A172 (cell line): ENCODE measurements at regions not wholly inside any gene's neighbourhood (a gene's known extent, or its start where the extent isn't known, plus 50 kb on each side); places are given as distances from the start of the nearest gene placed in this dataset.
"Not testable (repeated sequence)": the region's sequence is repeated elsewhere in the genome, so short reads cannot be mapped to it uniquely, and the experiment has no call there.

ENCODE experiments used
- DNase-seq: peaks from one replicate; pipeline ENCODE4 v3.0.0-alpha.2; 2015; ENCODE audit warnings: low spot score

DNA sequence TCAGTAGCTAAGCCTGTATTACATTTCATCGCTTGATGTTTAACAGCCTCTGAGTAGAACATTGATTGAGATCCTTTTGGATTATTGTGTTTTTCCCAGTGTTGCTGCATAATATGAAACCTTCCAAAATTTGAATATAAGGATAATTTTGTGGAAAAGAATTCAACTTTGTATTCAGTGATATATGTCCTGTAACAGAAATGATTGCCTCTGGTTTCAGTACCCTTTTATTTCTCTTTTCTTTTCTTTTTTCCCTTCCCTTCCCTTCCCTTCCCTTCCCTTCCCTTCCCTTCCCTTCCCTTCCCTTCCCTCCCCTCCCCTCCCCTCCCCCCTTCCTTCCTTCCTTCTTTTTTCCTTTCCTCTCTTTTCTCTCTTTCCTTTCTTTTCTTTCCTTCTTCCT lies 74.6 kb downstream of the UTRN start:
- DNase-seq = no peak

DNA sequence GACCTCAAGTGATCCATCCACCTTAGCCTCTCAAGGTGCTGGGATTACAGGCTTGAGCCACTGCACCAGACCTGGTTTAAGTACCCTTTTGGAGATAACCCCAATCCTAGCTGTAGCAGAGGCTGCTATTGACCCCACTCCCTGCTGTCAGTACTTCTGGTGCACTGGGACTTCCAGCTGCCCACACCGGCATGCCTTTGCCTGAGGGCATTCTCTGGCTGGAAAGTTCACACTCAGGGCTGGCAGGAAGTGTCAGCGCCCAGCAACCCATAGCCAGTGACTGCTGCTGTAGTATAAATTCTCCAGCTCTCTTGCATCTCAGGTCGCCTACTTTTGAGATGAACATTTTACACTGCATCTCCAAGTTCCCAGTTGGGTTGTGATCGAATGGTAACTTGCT lies 75.3 kb downstream of the UTRN start:
- DNase-seq = peak; percentile 19

DNA sequence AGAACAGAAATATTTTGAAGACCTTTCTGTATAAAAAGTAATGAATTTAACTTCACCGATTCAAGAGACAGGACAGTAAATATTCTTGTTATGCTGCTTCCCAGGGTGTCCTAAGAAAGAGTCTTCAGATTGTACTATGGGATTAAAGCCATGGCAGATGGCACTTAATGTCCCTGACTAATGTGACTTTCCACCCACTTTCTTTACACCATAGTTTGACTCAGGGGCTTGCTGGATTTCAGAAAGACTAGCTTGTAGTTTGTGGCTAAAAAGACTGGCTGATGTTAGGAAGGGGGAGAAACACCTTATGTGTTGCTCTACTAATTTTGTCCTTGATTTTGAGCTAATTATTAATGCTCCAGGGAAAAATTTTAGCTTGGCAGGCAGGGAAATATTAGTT lies 75.9 kb downstream of the UTRN start:
- DNase-seq = no peak

DNA sequence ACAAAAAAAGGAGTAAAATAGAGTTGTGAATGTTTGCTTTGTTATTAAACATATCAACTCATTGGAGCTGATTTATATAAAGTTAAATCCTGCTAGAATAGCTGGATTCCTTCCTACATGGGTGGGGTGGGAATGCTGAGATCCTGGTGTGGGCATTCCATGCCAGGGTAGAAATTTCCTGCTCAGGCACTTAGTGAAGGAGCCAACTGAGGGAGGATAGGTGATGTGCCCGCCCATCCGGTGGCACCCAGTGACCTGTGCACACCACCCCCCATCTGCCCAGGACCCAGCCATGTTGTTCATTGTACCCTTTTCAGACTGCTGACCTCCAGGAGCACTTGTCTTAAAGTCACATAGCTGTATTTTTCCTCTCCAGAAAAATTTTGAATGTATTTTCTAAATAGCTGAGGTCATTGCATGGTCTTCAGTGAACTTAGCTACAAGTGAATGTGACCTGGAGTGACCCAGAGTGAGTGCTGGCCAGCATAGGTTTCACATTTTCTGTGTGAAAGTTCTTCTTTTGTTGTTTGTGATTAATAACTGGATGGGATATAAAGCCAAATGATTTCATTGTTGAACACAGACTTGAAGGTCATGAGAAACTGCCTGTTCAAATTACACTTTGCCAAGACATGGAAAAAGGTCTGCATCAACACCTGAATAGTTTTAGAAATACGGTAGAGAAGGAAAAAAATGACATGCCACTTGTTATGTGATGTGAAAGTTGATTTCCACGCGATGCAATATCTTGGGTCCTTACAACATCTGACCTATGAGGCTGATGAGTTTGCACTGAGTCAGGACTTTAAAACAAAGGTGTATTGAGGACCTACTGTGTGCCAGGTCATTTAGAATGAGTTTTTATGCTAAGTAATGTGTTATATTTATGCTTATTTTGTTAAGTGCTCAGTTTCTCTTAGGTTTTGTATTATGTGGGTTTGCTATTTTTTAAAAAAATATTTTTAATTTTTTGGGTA lies 77.2 kb downstream of the UTRN start:
- DNase-seq = no peak

DNA sequence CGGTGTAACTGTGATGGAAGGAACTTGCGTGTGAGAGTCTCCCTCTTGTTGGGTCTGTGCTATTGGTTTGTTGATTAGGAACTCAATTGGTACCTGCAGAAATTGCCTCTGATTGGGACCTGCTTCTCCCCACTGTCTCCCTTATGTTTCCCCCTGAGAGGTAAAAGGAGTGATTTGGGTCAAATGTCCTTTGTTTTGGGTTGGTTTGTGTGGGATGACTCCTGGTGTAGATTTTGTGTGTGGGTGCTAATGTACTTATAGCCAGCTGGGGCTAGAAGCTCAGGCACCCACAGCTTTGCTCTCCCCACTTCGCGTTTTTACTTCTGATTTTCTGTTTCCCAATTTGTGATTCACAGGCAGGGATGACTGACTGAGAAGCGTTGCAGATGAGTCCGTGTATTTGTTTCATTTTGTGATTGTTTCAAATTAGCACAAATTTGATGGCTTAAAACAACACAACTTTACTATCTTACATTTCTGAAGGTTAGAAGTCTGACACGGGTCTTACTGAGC lies 79.1 kb downstream of the UTRN start:
- DNase-seq = no peak

DNA sequence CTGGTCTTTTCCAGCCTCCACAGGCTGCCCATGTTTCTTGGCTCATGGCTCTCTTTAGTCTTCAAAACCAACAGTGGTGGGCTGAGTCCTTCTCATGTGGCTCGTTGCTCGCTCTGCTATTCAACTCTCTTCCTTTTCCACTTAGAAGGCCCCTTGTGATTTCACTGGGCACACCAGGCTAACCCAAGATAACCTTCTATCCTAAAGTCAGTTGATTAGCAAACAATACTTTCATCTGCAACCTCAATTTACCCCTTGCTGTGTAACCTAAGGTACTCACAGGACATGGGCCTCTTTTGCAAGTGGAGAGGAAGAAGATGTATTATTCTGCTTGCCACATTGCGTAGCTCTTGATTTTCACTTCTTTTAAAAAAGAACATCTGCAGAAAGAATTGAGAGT lies 79.6 kb downstream of the UTRN start:
- DNase-seq = no peak

DNA sequence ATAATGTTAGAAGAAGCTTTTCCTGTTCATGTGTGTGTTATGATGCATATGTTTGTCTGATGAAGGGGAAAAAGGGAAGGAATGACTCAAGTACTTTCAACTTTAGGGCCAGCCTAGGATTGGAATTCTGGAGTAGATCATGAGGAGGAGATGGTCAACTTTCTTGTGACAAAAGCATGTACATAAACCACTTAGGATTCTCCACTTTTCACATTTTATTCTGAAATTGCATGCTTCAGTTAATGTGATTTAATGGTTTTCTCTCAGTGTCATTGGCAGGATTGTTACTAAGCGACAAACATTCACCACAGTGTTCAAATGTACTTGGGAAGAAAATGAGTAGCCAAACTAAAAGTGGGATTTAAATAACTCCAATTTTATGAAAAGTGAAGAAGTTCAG lies 80.1 kb downstream of the UTRN start:
- no peak for DNase-seq

DNA sequence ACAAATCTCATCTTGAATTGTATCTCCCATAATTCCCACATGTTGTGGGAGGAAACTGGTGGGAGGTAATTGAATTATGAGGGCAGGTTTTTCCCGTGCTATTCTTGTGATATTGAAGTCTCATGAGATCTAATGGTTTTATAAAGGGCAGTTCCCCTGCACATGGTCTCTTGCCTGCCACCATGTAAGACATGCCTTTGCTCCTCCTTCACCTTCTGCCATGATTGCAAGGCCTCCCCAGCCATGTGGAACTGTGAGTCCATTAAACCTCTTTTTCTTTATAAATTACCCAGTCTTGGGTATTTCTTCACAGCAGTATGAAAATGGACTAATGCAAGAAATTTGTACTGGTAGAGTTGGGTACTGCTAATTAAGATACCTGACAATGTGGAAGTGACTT lies 84.6 kb downstream of the UTRN start:
- DNase-seq = not testable (repeated sequence)

DNA sequence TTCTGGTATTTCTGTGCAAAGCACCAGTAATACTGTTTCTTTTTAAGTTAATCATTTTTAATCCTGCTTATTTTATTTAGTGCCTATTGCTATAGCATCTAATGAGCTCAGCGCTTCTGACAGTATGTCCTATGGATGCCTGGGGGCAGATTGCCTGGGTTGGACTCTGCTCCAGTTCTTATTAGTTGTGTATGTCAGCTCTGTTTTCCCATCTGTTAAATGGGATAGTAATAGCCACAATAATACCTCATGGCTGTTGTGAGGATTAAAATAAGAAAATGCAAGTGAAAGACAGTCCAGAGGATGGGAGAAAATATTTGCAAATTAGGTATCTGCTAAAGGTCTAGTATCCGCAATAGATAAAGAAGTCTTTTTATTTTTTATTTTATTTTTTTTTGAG lies 87.0 kb downstream of the UTRN start:
- no peak for DNase-seq

DNA sequence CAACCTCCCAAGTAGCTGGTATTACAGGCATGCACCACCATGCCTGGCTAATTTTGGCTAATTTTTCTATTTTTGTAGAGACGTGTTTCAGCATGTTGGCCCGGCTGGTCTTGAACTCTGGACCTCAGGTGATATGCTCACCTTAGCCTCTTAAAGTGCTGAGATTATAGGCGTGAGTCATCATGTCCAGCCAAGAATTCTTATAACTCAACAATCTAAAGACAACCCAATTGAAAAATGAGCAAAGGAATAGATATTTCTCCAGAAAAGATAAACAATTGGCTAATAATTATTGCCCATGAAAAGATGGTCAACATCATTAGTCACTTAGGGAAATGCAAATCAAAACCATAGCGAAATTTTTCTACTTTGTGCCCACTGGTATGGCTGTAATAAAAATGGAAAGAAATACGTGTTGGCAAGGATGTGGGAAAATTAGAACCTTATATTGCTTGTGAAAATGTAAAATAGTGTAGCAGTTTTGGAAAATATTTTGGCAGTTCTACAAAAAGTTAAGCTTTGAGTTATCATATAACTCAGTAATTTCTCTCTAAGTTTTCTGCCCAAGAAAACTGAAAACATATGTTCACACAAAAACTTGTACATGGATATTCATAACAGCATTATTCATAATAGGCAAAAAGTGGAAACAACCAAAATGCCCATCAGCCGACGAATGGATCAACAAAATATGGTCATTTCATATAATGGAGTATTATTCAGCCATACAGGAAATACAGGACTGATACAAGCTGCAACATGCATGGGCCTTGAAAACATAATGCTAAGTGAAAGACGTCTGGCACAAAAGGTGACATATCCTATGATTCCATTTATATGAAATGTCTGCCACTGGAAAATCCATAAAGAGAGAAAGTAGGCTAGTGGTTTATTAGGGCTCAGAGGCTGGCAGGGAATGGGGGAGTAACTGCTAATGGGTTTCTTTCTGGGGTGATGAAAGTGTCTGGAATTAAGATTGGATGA lies 87.8 kb downstream of the UTRN start:
- DNase-seq = no peak

DNA sequence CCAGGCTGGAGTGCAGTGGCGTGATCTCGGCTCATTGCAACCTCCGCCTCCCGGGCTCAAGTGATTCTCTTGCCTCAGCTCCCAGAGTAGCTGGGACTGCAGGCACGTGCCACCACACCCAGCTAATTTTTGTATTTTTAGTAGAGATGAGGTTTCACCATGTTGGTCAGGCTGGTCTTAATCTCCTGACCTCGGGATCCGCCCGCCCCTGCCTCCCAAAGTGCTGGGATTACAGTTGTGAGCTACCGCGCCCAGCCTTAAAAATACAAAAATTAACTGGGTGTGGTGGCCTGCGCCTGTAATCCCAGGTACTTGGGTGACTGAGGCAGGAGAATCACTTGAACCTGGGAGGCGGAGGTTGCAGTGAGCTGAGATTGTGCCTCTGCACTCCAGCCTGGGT lies 89.4 kb downstream of the UTRN start:
- not testable (repeated sequence) for DNase-seq

DNA sequence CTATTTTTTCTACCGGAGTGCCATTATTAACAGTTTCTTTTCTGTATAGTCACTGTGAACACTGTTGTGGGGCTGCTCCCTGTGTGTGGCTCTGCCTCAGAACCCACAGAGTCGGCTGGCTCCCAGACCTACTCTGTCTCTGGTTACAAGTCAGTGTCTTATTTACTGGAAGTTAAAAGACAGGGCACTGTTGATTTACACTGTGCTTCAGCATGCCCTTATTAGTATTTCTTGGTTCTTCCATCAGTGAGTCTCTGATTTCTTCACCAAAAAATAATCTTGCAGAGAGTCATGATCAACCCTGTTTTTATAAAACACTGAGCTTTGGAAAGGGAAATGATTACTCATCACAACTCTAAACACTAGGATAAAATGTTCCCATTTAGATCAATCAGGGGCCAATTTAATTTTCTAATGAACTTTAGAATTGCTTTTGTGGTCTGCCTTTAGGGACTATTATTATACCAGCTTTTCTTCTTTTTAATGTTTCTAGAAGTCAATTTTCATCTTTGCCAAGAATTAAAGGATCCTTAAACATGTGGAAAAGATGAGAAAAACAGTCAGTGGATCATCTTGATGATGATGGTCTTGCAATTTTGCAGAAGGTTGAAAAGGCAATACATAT lies 92.6 kb downstream of the UTRN start:
- no peak for DNase-seq

DNA sequence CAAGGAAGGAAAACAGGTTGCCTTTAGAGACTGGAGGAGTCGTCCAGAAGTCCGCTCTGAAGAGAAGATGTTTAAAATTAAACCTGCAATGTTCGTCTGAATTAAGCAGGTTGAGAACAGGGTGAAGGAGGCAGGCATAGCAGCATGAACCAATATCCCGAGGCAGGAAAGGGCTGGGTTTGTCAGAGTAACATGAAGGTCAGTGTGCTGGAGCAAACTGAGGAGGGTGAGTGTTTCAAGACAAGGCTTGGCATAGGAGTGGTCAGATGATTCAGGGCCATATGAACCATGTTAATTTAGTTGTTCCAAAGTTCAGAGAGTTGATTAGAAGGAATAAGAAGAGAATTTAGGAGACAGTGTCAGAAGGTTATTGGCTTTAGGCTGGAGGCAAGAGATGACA lies 93.3 kb downstream of the UTRN start:
- no peak for DNase-seq

DNA sequence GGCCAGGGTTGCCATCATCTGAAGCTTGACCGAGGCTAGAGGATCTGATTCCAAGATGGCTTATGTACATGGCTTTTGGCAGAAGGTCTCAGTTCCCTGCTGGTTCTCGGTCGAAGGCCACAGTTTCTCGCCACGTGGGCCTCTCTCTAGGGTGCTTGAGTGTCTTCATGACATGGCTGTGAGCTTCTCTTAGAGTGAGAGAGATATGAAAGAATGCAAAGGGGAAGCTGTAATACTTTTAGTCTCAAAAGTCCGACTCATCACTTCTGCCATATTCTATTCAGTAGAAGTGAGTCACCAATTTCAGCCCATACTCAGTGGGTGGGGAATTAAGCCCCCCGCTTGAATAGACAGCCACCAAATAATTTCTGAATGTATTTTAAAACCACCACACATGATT lies 94.2 kb downstream of the UTRN start:
- no peak for DNase-seq

DNA sequence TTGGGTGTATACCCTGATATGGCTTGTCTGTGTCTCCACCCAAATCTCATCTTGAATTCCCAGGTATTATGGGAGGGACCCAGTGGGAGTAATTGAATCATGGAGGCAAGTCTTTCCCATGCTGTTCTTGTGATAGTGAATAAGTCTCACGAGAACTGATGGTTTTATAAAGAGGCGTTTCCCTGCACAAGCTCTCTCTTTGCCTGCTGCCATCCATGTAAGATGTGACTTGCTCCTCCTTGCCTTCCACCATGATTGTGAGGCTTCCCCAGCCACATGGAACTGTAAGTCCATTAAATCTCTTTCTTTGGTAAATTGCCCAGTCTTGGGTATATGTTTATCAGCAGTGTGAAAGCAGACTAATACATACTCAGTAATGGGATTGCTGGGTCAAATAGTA lies 96.4 kb downstream of the UTRN start:
- not testable (repeated sequence) for DNase-seq

DNA sequence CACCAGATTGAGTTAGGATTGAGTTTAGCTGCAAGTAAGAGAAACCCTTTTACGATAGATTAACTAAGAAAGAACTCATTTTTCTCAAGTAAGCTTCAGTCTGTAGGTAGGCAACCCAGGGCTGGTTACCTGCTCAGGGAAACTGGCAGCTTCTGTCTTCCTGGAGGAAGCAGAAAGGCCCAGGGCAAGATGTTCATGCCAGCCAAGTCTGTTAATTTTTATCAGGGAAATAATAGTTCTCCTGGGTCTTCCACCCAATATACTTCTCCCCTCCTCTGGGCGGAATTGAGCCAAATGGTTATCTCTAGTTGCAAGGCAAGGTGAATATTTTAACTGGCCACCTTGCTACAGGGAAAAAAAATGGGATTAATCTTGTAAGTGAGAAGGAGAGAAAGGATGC lies 98.2 kb downstream of the UTRN start:
- DNase-seq = no peak

DNA sequence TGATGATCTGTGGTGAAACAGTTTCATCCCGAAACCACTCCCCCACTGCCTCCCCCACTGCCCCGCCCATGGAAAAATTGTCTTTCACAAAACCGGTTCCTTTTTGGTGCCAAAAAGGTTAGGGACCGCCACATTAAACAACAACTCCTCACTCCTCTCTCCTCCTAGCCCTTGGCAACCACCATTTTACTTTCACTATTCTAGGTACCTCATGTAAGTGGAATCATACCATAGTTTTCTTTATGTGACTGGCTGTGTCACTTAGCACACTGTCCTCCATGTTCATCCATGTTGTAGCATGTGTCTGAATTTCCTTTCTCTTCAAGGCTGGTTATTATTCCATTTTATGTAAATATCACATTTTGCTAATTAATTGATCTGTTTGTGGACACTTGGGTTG lies 99.3 kb downstream of the UTRN start:
- no peak for DNase-seq

DNA sequence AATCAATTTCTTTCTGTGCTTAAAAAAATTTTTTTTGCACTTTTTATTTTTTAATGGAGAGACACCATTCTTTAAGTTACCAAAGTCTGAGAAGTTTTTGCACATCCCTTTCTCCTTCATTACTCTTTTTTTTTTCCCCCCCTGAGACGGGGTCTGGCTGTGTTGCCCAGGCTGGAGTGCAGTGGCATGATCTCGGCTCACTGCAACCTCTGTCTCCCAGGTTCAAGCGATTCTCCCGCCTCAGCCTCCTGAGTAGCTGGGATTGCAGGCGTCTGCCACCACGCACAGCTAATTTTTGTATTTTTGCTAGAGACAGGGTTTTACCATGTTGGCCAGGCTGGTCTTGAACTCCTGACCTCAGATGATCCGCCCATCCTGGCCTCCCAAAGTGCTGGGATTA lies 104.3 kb downstream of the UTRN start:
- not testable (repeated sequence) for DNase-seq

DNA sequence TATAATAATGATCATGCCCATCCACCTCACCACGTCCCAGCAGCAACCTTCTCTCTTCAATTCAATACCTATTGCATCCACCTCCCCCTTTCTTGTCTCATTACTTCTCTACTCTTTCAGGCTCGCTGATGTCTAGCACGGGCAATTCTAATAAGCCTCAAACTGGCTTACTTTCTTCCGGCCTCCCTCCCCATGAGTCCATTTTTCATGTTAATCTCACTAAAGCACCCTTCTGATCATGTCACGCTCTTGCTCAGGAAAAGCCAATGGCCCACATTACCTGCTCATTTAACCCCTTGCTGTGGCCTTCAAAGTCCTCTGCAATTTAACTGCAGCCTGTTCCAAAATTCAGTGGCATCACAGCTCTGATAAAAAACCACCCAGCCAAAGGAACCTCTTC lies 105.1 kb downstream of the UTRN start:
- no peak for DNase-seq

DNA sequence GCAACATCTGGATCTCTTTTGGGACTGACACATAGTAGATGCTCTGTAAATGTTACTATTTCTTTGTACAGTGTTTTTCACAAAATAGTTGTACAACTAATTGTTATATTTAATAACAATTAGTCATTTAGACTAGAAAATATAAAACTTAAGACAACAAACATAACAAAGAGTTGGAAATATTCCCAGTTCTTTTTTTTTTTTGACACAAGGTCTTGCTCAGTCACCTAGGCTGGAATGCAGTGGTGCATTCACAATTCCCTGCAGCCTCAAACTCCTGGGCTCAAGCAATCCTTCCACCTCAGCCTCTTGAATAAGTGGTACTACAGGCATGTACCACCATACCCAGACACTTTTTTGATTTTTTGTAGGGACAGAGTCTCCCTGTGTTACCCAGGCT lies 105.8 kb downstream of the UTRN start:
- DNase-seq = no peak

DNA sequence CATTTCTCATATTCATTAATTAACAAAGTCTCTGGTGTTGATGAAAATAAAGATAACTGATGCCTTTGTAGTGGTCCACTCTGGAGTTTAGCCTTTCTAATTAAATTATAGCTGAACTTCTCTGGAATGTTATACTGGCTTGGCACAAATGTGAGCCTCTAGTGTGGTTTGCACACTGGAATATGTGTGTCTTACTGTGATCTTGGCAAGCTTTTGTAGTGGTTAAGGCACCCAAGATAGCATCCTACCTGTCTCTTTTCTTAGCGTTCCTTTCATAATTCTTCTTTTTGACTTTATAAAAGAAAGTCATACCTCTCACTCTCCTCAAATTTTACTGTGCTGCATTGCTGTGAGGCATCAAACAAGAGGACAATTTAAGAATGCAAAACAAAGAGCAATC lies 107.4 kb downstream of the UTRN start:
- no peak for DNase-seq

DNA sequence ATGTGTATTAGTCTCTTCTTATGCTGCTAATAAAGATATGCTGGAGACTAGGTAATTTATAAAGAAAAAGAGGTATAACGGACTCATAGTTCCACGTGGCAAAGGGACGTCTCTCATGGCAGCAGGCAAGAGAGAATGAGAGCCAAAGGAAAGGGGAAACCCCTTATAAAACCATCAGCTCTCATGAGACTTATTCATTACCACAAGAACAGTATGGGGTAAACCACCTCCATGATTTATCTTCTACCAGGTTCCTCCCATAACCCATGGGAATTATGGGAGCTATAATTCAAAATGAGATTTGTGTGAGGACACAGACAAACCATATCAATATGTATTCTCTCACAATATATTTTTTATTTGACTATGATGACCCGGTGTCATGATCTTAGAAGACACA lies 109.1 kb downstream of the UTRN start:
- peak; percentile 70 for DNase-seq
